ENCODE measurements at regions not wholly inside any gene's neighbourhood (a gene's known extent, or its start where the extent isn't known, plus 50 kb on each side); places are given as distances from the start of the nearest gene placed in this dataset.

GRCh38 chr7:8809320-8809719 is 375.9 kb downstream of the NXPH1 start:
- ATAC-seq: no peak

GRCh38 chr7:8817448-8818036 is 384.1 kb downstream of the NXPH1 start:
- no peak overlapping the region for H3K4me3 Mint-ChIP-seq
- CTCF ChIA-PET: no interaction called here
- H3K9me3 Mint-ChIP-seq: peaks cover 4% of the 10 kb centered on the region

More at GRCh38 chr7:8809320-8809719, 375.9 kb downstream of the NXPH1 start:
- Mint-ChIP-seq H3K9me3 (no peaks in the 10 kb centered on the region), H3K27ac (no peak overlapping the region), H3K4me1 (ENCODE audit: low read depth) (no peaks in the 10 kb centered on the region), H3K27me3 (no peaks in the 10 kb centered on the region), H3K36me3 (ENCODE audit: low read depth) (no peaks in the 10 kb centered on the region), H3K4me3 (no peak overlapping the region)
- ChIA-PET POLR2A (no interaction called here), CTCF (no interaction called here)
- intact Hi-C loops (cut with micrococcal nuclease): no loop called here
- DNase-seq: no peak
- no peak for TF ChIP-seq CTCF (IDR thresholded peaks at IDR 0.05)

DNA sequence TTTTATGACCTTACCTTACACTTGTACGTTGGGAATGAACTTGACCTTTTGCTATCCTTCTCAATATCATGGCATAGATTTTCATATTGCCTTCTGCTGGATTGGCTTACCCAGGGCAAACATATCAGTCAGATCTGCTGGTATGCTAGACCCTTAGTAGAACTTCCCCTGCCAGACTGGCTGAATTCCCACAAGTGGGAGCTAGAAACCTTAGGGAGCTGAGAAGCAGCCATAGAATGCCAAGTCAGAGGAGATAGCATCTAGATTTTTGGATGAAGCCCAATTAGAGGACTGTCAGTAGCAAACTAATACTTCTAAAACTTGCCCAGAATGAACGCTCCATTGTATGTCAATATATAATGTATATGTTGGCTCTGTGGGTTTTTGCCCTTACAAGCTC is 385.0 kb downstream of the NXPH1 start:
- no peaks in the 10 kb centered on the region for H3K36me3 Mint-ChIP-seq (ENCODE audit: low read depth)
- ATAC-seq (no peak), DNase-seq (no peak)
- CTCF ChIA-PET: no interaction called here
- H3K4me1 Mint-ChIP-seq (ENCODE audit: low read depth): no peaks in the 10 kb centered on the region
- H3K4me3 Mint-ChIP-seq: no peak overlapping the region
- intact Hi-C loops (cut with micrococcal nuclease): no loop called here
- POLR2A ChIA-PET: no interaction called here
- no peak for TF ChIP-seq CTCF (IDR thresholded peaks at IDR 0.05)
- H3K27ac Mint-ChIP-seq: no peak overlapping the region
- H3K9me3 Mint-ChIP-seq: peaks cover 4% of the 10 kb centered on the region
- H3K27me3 Mint-ChIP-seq: no peaks in the 10 kb centered on the region

More at GRCh38 chr7:8817448-8818036, 384.1 kb downstream of the NXPH1 start:
- Mint-ChIP-seq H3K27ac (no peak overlapping the region), H3K4me1 (ENCODE audit: low read depth) (no peaks in the 10 kb centered on the region), H3K36me3 (ENCODE audit: low read depth) (no peaks in the 10 kb centered on the region), H3K27me3 (no peaks in the 10 kb centered on the region)
- DNase-seq (no peak), ATAC-seq (no peak)
- intact Hi-C loops (cut with micrococcal nuclease): no loop called here
- POLR2A ChIA-PET: no interaction called here
- TF ChIP-seq CTCF (IDR thresholded peaks at IDR 0.05): no peak

GRCh38 chr7:8822595-8822994 is 389.2 kb downstream of the NXPH1 start:
- no peak overlapping the region for H3K4me3 Mint-ChIP-seq
- H3K36me3 Mint-ChIP-seq (ENCODE audit: low read depth): no peaks in the 10 kb centered on the region
- H3K4me1 Mint-ChIP-seq (ENCODE audit: low read depth): no peaks in the 10 kb centered on the region
- H3K27me3 Mint-ChIP-seq: no peaks in the 10 kb centered on the region
- intact Hi-C loops (cut with micrococcal nuclease): no loop called here
- CTCF ChIA-PET: no interaction called here
- no peak for DNase-seq
- no peak overlapping the region for H3K27ac Mint-ChIP-seq
- no peak for ATAC-seq
- peaks cover 3% of the 10 kb centered on the region for H3K9me3 Mint-ChIP-seq
- POLR2A ChIA-PET: no interaction called here
- no peak for TF ChIP-seq CTCF (IDR thresholded peaks at IDR 0.05)

GRCh38 chr7:8823486-8823885 is 390.1 kb downstream of the NXPH1 start:
- Mint-ChIP-seq H3K27ac (no peak overlapping the region), H3K27me3 (no peaks in the 10 kb centered on the region), H3K4me1 (ENCODE audit: low read depth) (no peaks in the 10 kb centered on the region), H3K36me3 (ENCODE audit: low read depth) (no peaks in the 10 kb centered on the region), H3K4me3 (no peak overlapping the region), H3K9me3 (peaks cover 1% of the 10 kb centered on the region)
- POLR2A ChIA-PET: no interaction called here
- DNase-seq (no peak), ATAC-seq (no peak)
- TF ChIP-seq CTCF (IDR thresholded peaks at IDR 0.05): no peak
- CTCF ChIA-PET: no interaction called here
- intact Hi-C loops (cut with micrococcal nuclease): no loop called here
